Mononuclear cell (primary cell): ENCODE measurements at regions not wholly inside any gene's neighbourhood (a gene's known extent, or its start where the extent isn't known, plus 50 kb on each side); places are given as distances from the start of the nearest gene placed in this dataset.
"Not testable (repeated sequence)": the region's sequence is repeated elsewhere in the genome, so short reads cannot be mapped to it uniquely, and the experiment has no call there.

ENCODE experiments used
- H3K27me3 ChIP-seq: 2 replicates; pipeline ENCODE4 v1.6.0; 2011; ENCODE audit warnings: low read length, control low read depth; ENCODE audit not compliant: insufficient read depth
- H3K4me1 ChIP-seq: 2 replicates; pipeline ENCODE4 v1.5.1; 2011; ENCODE audit warnings: mild to moderate bottlenecking, low read length, control low read depth; ENCODE audit not compliant: insufficient read depth
- H3K4me3 ChIP-seq: 2 replicates; pipeline ENCODE4 v1.5.1; 2011; ENCODE audit warnings: mild to moderate bottlenecking, low read length, moderate library complexity
- H3K9me3 ChIP-seq: 2 replicates; pipeline ENCODE4 v1.5.1; 2011; ENCODE audit warnings: low read depth, mild to moderate bottlenecking, control low read depth, low read length

- H3K4me3 ChIP-seq = no peak overlapping the region
- H3K4me1 ChIP-seq = peaks cover 23% of the 10 kb centered on the region
- H3K27me3 ChIP-seq = no peaks in the 10 kb centered on the region
- H3K9me3 ChIP-seq = no peaks in the 10 kb centered on the region
These were observed 521.7 kb upstream of the DAB2 start for GRCh38 chr5:39946356-39947045.

- H3K4me3 ChIP-seq = no peak overlapping the region
- no peaks in the 10 kb centered on the region for H3K27me3 ChIP-seq
- H3K9me3 ChIP-seq = no peaks in the 10 kb centered on the region
- H3K4me1 ChIP-seq = peaks cover 23% of the 10 kb centered on the region
These were observed 521.1 kb upstream of the DAB2 start for GRCh38 chr5:39945870-39946269.

GRCh38 chr5:39943811-39944210 is 519.0 kb upstream of the DAB2 start:
- no peaks in the 10 kb centered on the region for H3K27me3 ChIP-seq
- no peaks in the 10 kb centered on the region for H3K9me3 ChIP-seq
- no peak overlapping the region for H3K4me3 ChIP-seq
- H3K4me1 ChIP-seq = peaks cover 20% of the 10 kb centered on the region

- Histone ChIP-seq H3K27me3 (no peaks in the 10 kb centered on the region), H3K4me1 (peaks cover 12% of the 10 kb centered on the region), H3K9me3 (no peaks in the 10 kb centered on the region), H3K4me3 (no peak overlapping the region)
These were observed 517.8 kb upstream of the DAB2 start for GRCh38 chr5:39942606-39943005.

- H3K4me3 ChIP-seq = no peak overlapping the region
- H3K27me3 ChIP-seq = no peaks in the 10 kb centered on the region
- H3K9me3 ChIP-seq = no peaks in the 10 kb centered on the region
- peaks cover 6% of the 10 kb centered on the region for H3K4me1 ChIP-seq
These were observed 516.6 kb upstream of the DAB2 start for GRCh38 chr5:39941416-39941815.

- Histone ChIP-seq H3K4me1 (no peaks in the 10 kb centered on the region), H3K9me3 (no peaks in the 10 kb centered on the region), H3K27me3 (no peaks in the 10 kb centered on the region), H3K4me3 (no peak overlapping the region)
These were observed 510.1 kb upstream of the DAB2 start for GRCh38 chr5:39934830-39935229.

- H3K27me3 ChIP-seq = no peaks in the 10 kb centered on the region
These were observed 508.3 kb upstream of the DAB2 start for GRCh38 chr5:39933061-39933460.

GRCh38 chr5:39928709-39929108 is 503.9 kb upstream of the DAB2 start:
- H3K4me1 ChIP-seq = no peaks in the 10 kb centered on the region
- H3K9me3 ChIP-seq = no peaks in the 10 kb centered on the region
- no peak overlapping the region for H3K4me3 ChIP-seq
- H3K27me3 ChIP-seq = no peaks in the 10 kb centered on the region

More at GRCh38 chr5:39933061-39933460, 508.3 kb upstream of the DAB2 start:
- Histone ChIP-seq H3K4me1 (no peaks in the 10 kb centered on the region), H3K4me3 (no peak overlapping the region), H3K9me3 (no peaks in the 10 kb centered on the region)

GRCh38 chr5:39919876-39920275 is 495.1 kb upstream of the DAB2 start:
- Histone ChIP-seq H3K9me3 (no peaks in the 10 kb centered on the region), H3K27me3 (no peaks in the 10 kb centered on the region), H3K4me1 (no peaks in the 10 kb centered on the region), H3K4me3 (no peak overlapping the region)

- Histone ChIP-seq H3K4me1 (no peaks in the 10 kb centered on the region), H3K27me3 (no peaks in the 10 kb centered on the region), H3K9me3 (no peaks in the 10 kb centered on the region), H3K4me3 (no peak overlapping the region)
These were observed 488.1 kb upstream of the DAB2 start for GRCh38 chr5:39912906-39913305.

- not testable (repeated sequence) for H3K27me3 ChIP-seq, H3K4me3 ChIP-seq, H3K9me3 ChIP-seq, H3K4me1 ChIP-seq
These were observed 482.6 kb upstream of the DAB2 start for GRCh38 chr5:39907267-39907951.

GRCh38 chr5:39906146-39906545 is 481.4 kb upstream of the DAB2 start:
- H3K27me3 ChIP-seq = no peaks in the 10 kb centered on the region
- no peak overlapping the region for H3K4me3 ChIP-seq
- no peaks in the 10 kb centered on the region for H3K9me3 ChIP-seq
- H3K4me1 ChIP-seq = no peaks in the 10 kb centered on the region

GRCh38 chr5:39905356-39905755 is 480.6 kb upstream of the DAB2 start:
- Histone ChIP-seq H3K9me3 (no peaks in the 10 kb centered on the region), H3K4me1 (no peaks in the 10 kb centered on the region), H3K27me3 (no peaks in the 10 kb centered on the region), H3K4me3 (no peak overlapping the region)

GRCh38 chr5:39902626-39903025 is 477.8 kb upstream of the DAB2 start:
- H3K27me3 ChIP-seq = no peaks in the 10 kb centered on the region
- H3K4me1 ChIP-seq = no peaks in the 10 kb centered on the region
- no peak overlapping the region for H3K4me3 ChIP-seq
- H3K9me3 ChIP-seq = no peaks in the 10 kb centered on the region

- H3K27me3 ChIP-seq = no peaks in the 10 kb centered on the region
- H3K9me3 ChIP-seq = no peaks in the 10 kb centered on the region
- H3K4me1 ChIP-seq = no peaks in the 10 kb centered on the region
- no peak overlapping the region for H3K4me3 ChIP-seq
These were observed 474.0 kb upstream of the DAB2 start for GRCh38 chr5:39898731-39899130.

GRCh38 chr5:39896706-39897105 is 471.9 kb upstream of the DAB2 start:
- Histone ChIP-seq H3K9me3 (no peaks in the 10 kb centered on the region), H3K4me3 (no peak overlapping the region), H3K4me1 (no peaks in the 10 kb centered on the region), H3K27me3 (no peaks in the 10 kb centered on the region)
